ENCODE measurements at regions not wholly inside any gene's neighbourhood (a gene's known extent, or its start where the extent isn't known, plus 50 kb on each side); places are given as distances from the start of the nearest gene placed in this dataset.

DNA sequence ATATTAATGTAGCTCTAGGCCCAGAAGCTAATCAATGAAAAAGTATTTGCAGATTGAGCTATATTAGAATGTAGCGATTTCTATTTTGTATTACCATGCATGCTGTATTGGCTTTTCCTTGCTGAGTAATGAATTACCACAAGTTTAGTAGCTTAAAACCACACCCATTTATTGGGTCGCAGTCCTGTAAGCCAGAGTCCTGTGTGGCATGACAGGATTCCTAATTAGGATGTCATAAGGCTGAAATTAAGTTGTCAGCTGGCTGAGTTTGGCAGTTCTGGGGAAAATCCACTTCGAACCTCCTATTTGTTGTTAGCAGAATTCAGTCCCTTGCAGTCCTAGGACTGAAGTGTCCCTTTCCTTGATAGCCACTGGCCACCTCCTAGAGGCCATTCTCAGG, 50.3 kb upstream of the HHIP start:
- H2BK5ac ChIP-seq (ENCODE audit: low read depth, low read length, poor library complexity, severe bottlenecking), result no peak overlapping the region
- BruUV-seq (replicated peaks), result no TSS peak
- dilution Hi-C loops (cut with HindIII; ENCODE audit: low sequenced_read_pairs, unreplicated experiment), result no loop called here

More for the DNA sequence above, 50.3 kb upstream of the HHIP start:
- no peak overlapping the region for H3K18ac ChIP-seq (ENCODE audit: low read depth, low read length)
- no peaks in the 10 kb centered on the region for H4K20me1 ChIP-seq (ENCODE audit: insufficient read depth, low read length)
- H3K27me3 ChIP-seq (ENCODE audit: control insufficient read depth, insufficient read depth, low read length), result no peaks in the 10 kb centered on the region
- no peak overlapping the region for H4K91ac ChIP-seq (ENCODE audit: insufficient read depth, low read depth, low read length)
- H3K4ac ChIP-seq (ENCODE audit: low read depth, low read length), result no peak overlapping the region
- no peak overlapping the region for H3K27ac ChIP-seq (ENCODE audit: insufficient read depth, low read length)
- no peak overlapping the region for H3K4me3 ChIP-seq (ENCODE audit: insufficient read depth, low read depth, low read length)
- TF ChIP-seq FOS (IDR thresholded peaks at IDR 0.05; ENCODE audit: low read depth, low read length) (no peak), RAD21 (IDR thresholded peaks at IDR 0.05; ENCODE audit: low read length) (no peak), CHD1 (IDR thresholded peaks at IDR 0.05; ENCODE audit: low read depth, low read length) (no peak), RCOR1 (IDR thresholded peaks at IDR 0.05; ENCODE audit: insufficient replicate concordance, low read length) (no peak), RFX5 (IDR thresholded peaks at IDR 0.05; ENCODE audit: low read depth, low read length) (no peak), POLR2A (IDR thresholded peaks at IDR 0.05; ENCODE audit: low read depth, low read length) (no peak), MAFK (IDR thresholded peaks at IDR 0.05; ENCODE audit: low read depth, low read length) (no peak)
- TF ChIP-seq, protein P1, sequence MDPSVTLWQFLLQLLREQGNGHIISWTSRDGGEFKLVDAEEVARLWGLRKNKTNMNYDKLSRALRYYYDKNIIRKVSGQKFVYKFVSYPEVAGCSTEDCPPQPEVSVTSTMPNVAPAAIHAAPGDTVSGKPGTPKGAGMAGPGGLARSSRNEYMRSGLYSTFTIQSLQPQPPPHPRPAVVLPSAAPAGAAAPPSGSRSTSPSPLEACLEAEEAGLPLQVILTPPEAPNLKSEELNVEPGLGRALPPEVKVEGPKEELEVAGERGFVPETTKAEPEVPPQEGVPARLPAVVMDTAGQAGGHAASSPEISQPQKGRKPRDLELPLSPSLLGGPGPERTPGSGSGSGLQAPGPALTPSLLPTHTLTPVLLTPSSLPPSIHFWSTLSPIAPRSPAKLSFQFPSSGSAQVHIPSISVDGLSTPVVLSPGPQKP (IDR thresholded peaks at IDR 0.05; ENCODE audit: borderline replicate concordance, low read depth, low read length), result no peak
- H2BK20ac ChIP-seq (ENCODE audit: low read depth, low read length), result no peak overlapping the region
- DNase-seq (no peak), ATAC-seq (ENCODE audit: low read depth) (no peak)
- no peak overlapping the region for H4K5ac ChIP-seq (ENCODE audit: low read depth, low read length)
- ChIA-PET POLR2A (ENCODE audit: unreplicated experiment) (no interaction called here), CTCF (interaction anchor here (0.6 kb wide), 1 partner anchor 35 kb away, joined by 3 read pairs; no protein-coding TSS in a partner anchor)
- H2BK15ac ChIP-seq (ENCODE audit: low read depth, low read length), result no peak overlapping the region
- H2BK120ac ChIP-seq (ENCODE audit: low read depth, low read length), result no peak overlapping the region
- no peaks in the 10 kb centered on the region for H3K9me1 ChIP-seq (ENCODE audit: insufficient read depth, low read length)
- no peak overlapping the region for H3K56ac ChIP-seq (ENCODE audit: extremely low read depth, insufficient read depth, low read length)
- H3K79me1 ChIP-seq (ENCODE audit: low read depth in 1 of 2, low read length in 2 of 2), result no peaks in the 10 kb centered on the region
- H3K9ac ChIP-seq (ENCODE audit: low read depth, low read length), result no peak overlapping the region
- intact Hi-C loops (cut with micrococcal nuclease) (no loop called here), in situ Hi-C loops (cut with MboI; ENCODE audit: low sequenced_read_pairs) (no loop called here)
- no peak overlapping the region for H2AFZ ChIP-seq (replicated peaks; ENCODE audit: low read length, poor library complexity)
- H3K4me1 ChIP-seq (ENCODE audit: control insufficient read depth, insufficient read depth, low read length), result peaks cover 2% of the 10 kb centered on the region; the same call in 1 of the 2 replicates
- H3K36me3 ChIP-seq (ENCODE audit: control insufficient read depth, insufficient read depth, low read length), result no peaks in the 10 kb centered on the region
- H3K9me3 ChIP-seq (ENCODE audit: control insufficient read depth, insufficient read depth, low read length), result no peaks in the 10 kb centered on the region
- H4K8ac ChIP-seq (ENCODE audit: low read depth in 2 of 2, low read length in 2 of 2), result no peak overlapping the region
- WGBS, 2 experiments (ENCODE audit: extremely low coverage in 2 of 2, insufficient read length in 1 of 2), result no CpG with 5 or more reads among the region's 3 CpGs
- H3K4me2 ChIP-seq (ENCODE audit: low read depth, low read length), result no peak overlapping the region
- H2AK5ac ChIP-seq (ENCODE audit: low read depth, low read length), result no peak overlapping the region
- H3K14ac ChIP-seq (replicated peaks; ENCODE audit: low read depth, low read length), result no peak overlapping the region
- H2AK9ac ChIP-seq (replicated peaks; ENCODE audit: low read depth, low read length, poor library complexity), result no peak overlapping the region
- no peak overlapping the region for H3K23ac ChIP-seq (ENCODE audit: low read depth, low read length)
